Ishikawa (cell line): ENCODE measurements at regions not wholly inside any gene's neighbourhood (a gene's known extent, or its start where the extent isn't known, plus 50 kb on each side); places are given as distances from the start of the nearest gene placed in this dataset.

Experiments
- CEBPB ChIP-seq: IDR thresholded peaks from 2 replicates; pipeline ENCODE4 v1.6.1; 2012
- CREB1 ChIP-seq: IDR thresholded peaks from 2 replicates; pipeline ENCODE4 v1.6.1; 2012; ENCODE audit warnings: low read depth
- EGR1 ChIP-seq: IDR thresholded peaks from 2 replicates; pipeline ENCODE4 v1.6.1; 2012
- EP300 ChIP-seq: IDR thresholded peaks from 2 replicates; pipeline ENCODE4 v1.6.1; 2012; ENCODE audit warnings: borderline replicate concordance
- FOXM1 ChIP-seq: IDR thresholded peaks from 2 replicates; pipeline ENCODE4 v1.6.1; 2012; ENCODE audit warnings: low read depth, borderline replicate concordance
- TAF1 ChIP-seq: IDR thresholded peaks from 2 replicates; pipeline ENCODE4 v1.6.1; 2012; ENCODE audit warnings: low read depth, mild to moderate bottlenecking
- TEAD4 ChIP-seq: IDR thresholded peaks from 2 replicates; pipeline ENCODE4 v1.6.1; 2012
- USF1 ChIP-seq: IDR thresholded peaks from 2 replicates; pipeline ENCODE4 v1.6.1; 2012
- YY1 ChIP-seq: IDR thresholded peaks from 2 replicates; pipeline ENCODE4 v1.6.1; 2012; ENCODE audit warnings: low read depth

DNA sequence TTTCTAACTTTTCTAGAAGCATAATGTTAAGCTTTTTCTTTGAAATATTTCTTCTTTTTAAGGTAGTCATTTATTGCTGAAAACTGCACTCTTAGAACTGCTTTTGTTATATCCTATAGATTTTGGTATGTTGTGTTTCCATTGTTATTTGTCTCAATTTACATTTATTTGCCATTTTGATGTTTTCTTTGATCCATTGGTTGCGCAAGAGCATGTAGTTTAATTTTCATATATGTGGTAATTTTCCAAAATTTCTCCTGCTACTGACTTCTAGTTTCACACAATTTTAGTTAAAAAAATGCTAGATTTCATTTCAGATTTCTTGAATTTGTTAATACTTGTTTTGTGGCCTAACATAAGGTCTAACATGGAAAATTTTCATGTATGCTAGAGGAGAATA is 1029.3 kb upstream of the TYRP1 start:
- TF ChIP-seq EP300 = no peak
- no peak for TF ChIP-seq EGR1
- TF ChIP-seq FOXM1 = no peak
- no peak for TF ChIP-seq USF1
- TF ChIP-seq YY1 = no peak
- TF ChIP-seq CEBPB = no peak
- TF ChIP-seq CREB1 = no peak
- TF ChIP-seq TAF1 = no peak
- TF ChIP-seq TEAD4 = no peak
